Gastroesophageal sphincter (tissue), 3 donors: ENCODE measurements at regions not wholly inside any gene's neighbourhood (a gene's known extent, or its start where the extent isn't known, plus 50 kb on each side); places are given as distances from the start of the nearest gene placed in this dataset.

Source experiments
- EP300 ChIP-seq: sonication (generic); formaldehyde crosslinking; IDR thresholded peaks from one replicate; pipeline ENCODE4 v1.6.1; 2017; ENCODE audit warnings: antibody characterized with exemption, mild to moderate bottlenecking
- POLR2A ChIP-seq, 2 donors: fragments of 450-650 bp; IDR thresholded peaks; one replicate each; pipeline ENCODE4 v1.6.1; 2017; ENCODE audit warnings: antibody characterized with exemption in 2 of 2, mild to moderate bottlenecking in 2 of 2, moderate library complexity in 1 of 2
- POLR2AphosphoS5 ChIP-seq: sonication (generic); formaldehyde crosslinking; IDR thresholded peaks from one replicate; pipeline ENCODE4 v1.6.1; 2017; ENCODE audit warnings: antibody characterized with exemption
- TF ChIP-seq, protein P1 (sequence below), 4 experiments: fragments of 200-600 bp in 2 of 4; fragments of 450-650 bp in 2 of 4; sonication (generic) in 1 of 4; IDR thresholded peaks; one replicate each; pipeline ENCODE4 v1.5.1; 2017 to 2019; ENCODE audit warnings: antibody characterized with exemption in 4 of 4, mild to moderate bottlenecking in 2 of 4, moderate library complexity in 2 of 4

DNA sequence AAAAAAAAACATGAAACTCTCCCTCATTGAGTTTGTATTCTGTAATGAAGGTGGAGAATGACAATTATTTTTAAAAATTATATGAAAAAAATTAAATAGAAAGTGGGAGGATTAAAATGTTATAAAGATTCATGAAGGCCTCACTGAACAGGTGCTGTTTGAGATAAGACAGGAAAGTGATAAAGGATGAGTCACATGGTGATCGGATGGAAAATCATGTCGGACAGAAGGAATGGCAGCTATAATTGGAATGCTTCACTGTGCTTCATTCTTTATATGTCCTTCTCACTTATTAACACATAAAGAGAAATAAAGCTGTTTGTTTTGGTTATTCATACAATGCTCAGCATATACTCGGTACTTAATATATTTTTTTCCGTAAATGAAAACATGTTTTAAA is 464.5 kb upstream of the RGMB start:
- TF ChIP-seq, protein P1, sequence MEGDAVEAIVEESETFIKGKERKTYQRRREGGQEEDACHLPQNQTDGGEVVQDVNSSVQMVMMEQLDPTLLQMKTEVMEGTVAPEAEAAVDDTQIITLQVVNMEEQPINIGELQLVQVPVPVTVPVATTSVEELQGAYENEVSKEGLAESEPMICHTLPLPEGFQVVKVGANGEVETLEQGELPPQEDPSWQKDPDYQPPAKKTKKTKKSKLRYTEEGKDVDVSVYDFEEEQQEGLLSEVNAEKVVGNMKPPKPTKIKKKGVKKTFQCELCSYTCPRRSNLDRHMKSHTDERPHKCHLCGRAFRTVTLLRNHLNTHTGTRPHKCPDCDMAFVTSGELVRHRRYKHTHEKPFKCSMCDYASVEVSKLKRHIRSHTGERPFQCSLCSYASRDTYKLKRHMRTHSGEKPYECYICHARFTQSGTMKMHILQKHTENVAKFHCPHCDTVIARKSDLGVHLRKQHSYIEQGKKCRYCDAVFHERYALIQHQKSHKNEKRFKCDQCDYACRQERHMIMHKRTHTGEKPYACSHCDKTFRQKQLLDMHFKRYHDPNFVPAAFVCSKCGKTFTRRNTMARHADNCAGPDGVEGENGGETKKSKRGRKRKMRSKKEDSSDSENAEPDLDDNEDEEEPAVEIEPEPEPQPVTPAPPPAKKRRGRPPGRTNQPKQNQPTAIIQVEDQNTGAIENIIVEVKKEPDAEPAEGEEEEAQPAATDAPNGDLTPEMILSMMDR (IDR thresholded peaks at IDR 0.05), result no peak
- no peak for TF ChIP-seq POLR2A (IDR thresholded peaks at IDR 0.05)
- TF ChIP-seq EP300, result no peak
- no peak for TF ChIP-seq POLR2AphosphoS5
